ENCODE measurements at regions not wholly inside any gene's neighbourhood (a gene's known extent, or its start where the extent isn't known, plus 50 kb on each side); places are given as distances from the start of the nearest gene placed in this dataset.

- TF ChIP-seq, protein P1, sequence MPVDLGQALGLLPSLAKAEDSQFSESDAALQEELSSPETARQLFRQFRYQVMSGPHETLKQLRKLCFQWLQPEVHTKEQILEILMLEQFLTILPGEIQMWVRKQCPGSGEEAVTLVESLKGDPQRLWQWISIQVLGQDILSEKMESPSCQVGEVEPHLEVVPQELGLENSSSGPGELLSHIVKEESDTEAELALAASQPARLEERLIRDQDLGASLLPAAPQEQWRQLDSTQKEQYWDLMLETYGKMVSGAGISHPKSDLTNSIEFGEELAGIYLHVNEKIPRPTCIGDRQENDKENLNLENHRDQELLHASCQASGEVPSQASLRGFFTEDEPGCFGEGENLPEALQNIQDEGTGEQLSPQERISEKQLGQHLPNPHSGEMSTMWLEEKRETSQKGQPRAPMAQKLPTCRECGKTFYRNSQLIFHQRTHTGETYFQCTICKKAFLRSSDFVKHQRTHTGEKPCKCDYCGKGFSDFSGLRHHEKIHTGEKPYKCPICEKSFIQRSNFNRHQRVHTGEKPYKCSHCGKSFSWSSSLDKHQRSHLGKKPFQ (CRISPR knock-in tag; IDR thresholded peaks at IDR 0.05; ENCODE audit: insufficient replicate concordance): peak; percentile 72
- TF ChIP-seq CC2D1A (CRISPR knock-in tag; IDR thresholded peaks at IDR 0.05) (no peak), ZSCAN9 (CRISPR knock-in tag; IDR thresholded peaks at IDR 0.05; ENCODE audit: borderline replicate concordance) (no peak), GLMP (CRISPR knock-in tag; IDR thresholded peaks at IDR 0.05; ENCODE audit: borderline replicate concordance) (no peak), ZFP37 (CRISPR knock-in tag; IDR thresholded peaks at IDR 0.05; ENCODE audit: borderline replicate concordance) (no peak), NFKBIZ (CRISPR knock-in tag; IDR thresholded peaks at IDR 0.05) (no peak), EZH2 (conservative IDR thresholded peaks at IDR 0.05; ENCODE audit: low read depth, low read length) (no peak), ATF3 (CRISPR knock-in tag; IDR thresholded peaks at IDR 0.05) (no peak), MAF1 (CRISPR knock-in tag; IDR thresholded peaks at IDR 0.05; ENCODE audit: borderline replicate concordance) (no peak), FOXO4 (CRISPR knock-in tag; conservative IDR thresholded peaks at IDR 0.05) (no peak), MXD4 (CRISPR knock-in tag; IDR thresholded peaks at IDR 0.05) (no peak), ZNF17 (CRISPR knock-in tag; IDR thresholded peaks at IDR 0.05) (no peak), ZNF260 (CRISPR knock-in tag; IDR thresholded peaks at IDR 0.05; ENCODE audit: borderline replicate concordance, low read depth) (no peak), KDM3A (CRISPR knock-in tag; IDR thresholded peaks at IDR 0.05; ENCODE audit: low read depth) (0 out of 2 replicates have a peak, but pooled peaks have one; percentile 48), CENPX (CRISPR knock-in tag; IDR thresholded peaks at IDR 0.05) (no peak), GLI4 (CRISPR knock-in tag; IDR thresholded peaks at IDR 0.05; ENCODE audit: borderline replicate concordance) (no peak)
- TF ChIP-seq, protein P2, sequence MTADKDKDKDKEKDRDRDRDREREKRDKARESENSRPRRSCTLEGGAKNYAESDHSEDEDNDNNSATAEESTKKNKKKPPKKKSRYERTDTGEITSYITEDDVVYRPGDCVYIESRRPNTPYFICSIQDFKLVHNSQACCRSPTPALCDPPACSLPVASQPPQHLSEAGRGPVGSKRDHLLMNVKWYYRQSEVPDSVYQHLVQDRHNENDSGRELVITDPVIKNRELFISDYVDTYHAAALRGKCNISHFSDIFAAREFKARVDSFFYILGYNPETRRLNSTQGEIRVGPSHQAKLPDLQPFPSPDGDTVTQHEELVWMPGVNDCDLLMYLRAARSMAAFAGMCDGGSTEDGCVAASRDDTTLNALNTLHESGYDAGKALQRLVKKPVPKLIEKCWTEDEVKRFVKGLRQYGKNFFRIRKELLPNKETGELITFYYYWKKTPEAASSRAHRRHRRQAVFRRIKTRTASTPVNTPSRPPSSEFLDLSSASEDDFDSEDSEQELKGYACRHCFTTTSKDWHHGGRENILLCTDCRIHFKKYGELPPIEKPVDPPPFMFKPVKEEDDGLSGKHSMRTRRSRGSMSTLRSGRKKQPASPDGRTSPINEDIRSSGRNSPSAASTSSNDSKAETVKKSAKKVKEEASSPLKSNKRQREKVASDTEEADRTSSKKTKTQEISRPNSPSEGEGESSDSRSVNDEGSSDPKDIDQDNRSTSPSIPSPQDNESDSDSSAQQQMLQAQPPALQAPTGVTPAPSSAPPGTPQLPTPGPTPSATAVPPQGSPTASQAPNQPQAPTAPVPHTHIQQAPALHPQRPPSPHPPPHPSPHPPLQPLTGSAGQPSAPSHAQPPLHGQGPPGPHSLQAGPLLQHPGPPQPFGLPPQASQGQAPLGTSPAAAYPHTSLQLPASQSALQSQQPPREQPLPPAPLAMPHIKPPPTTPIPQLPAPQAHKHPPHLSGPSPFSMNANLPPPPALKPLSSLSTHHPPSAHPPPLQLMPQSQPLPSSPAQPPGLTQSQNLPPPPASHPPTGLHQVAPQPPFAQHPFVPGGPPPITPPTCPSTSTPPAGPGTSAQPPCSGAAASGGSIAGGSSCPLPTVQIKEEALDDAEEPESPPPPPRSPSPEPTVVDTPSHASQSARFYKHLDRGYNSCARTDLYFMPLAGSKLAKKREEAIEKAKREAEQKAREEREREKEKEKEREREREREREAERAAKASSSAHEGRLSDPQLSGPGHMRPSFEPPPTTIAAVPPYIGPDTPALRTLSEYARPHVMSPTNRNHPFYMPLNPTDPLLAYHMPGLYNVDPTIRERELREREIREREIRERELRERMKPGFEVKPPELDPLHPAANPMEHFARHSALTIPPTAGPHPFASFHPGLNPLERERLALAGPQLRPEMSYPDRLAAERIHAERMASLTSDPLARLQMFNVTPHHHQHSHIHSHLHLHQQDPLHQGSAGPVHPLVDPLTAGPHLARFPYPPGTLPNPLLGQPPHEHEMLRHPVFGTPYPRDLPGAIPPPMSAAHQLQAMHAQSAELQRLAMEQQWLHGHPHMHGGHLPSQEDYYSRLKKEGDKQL (CRISPR knock-in tag; IDR thresholded peaks at IDR 0.05; ENCODE audit: low read depth): no peak
- TF ChIP-seq, protein P3, sequence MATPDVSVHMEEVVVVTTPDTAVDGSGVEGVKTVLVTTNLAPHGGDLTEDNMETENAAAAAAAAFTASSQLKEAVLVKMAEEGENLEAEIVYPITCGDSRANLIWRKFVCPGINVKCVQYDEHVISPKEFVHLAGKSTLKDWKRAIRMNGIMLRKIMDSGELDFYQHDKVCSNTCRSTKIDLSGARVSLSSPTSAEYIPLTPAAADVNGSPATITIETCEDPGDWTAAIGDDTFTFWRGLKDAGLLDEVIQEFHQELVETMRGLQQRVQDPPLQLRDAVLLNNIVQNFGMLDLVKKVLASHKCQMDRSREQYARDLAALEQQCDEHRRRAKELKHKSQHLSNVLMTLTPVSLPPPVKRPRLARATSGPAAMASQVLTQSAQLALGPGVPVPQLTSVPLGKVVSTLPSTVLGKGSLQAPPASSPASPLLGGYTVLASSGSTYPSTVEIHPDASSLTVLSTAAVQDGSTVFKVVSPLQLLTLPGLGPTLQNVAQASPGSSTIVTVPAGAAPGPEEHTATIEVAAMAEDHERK (CRISPR knock-in tag; IDR thresholded peaks at IDR 0.05; ENCODE audit: low read depth): no peak
These were observed 108.6 kb downstream of the C1D start (continued) for GRCh38 chr2:67954093-67954748.
